Upper lobe of left lung (tissue), 4 donors: ENCODE measurements at regions not wholly inside any gene's neighbourhood (a gene's known extent, or its start where the extent isn't known, plus 50 kb on each side); places are given as distances from the start of the nearest gene placed in this dataset.

ENCODE experiments used
- EP300 ChIP-seq, 4 donors: sonication (generic); formaldehyde crosslinking; IDR thresholded peaks; one replicate each; pipeline ENCODE4 v1.5.1; 2017; ENCODE audit warnings: antibody characterized with exemption in 4 of 4, control low read depth in 2 of 4
- POLR2AphosphoS5 ChIP-seq, 2 donors: sonication (generic); formaldehyde crosslinking; IDR thresholded peaks; one replicate each; pipeline ENCODE4 v1.5.1; 2017; ENCODE audit warnings: antibody characterized with exemption in 2 of 2
- TF ChIP-seq, protein P1 (sequence below), 6 experiments: fragments of 450-650 bp in 4 of 6; fragments of 200-600 bp in 2 of 6; sonication (generic) in 2 of 6; IDR thresholded peaks; one replicate each; pipeline ENCODE4 v1.5.1; 2016 to 2019; ENCODE audit warnings: antibody characterized with exemption in 6 of 6

DNA sequence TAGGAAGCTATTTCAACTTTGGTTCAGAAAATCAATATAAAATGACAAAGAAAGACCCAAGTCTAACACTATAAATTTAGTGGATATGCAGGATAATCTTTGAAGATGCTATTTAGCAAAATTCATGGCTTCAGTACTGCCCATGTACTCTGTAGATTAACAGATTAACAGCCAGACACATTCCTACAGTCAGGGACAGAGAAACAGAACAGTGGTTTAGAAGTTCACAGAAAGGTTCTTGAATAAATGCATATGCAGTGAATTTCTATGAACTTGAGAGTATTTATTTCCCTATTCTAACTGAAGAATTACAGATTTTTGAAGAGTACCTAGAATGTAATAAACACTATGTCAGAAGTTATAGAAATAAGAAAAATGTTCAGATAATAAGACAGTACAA lies 222.8 kb downstream of the KLF12 start:
- TF ChIP-seq EP300 (IDR thresholded peaks at IDR 0.05), result no peak
- no peak for TF ChIP-seq POLR2AphosphoS5 (IDR thresholded peaks at IDR 0.05)
- TF ChIP-seq, protein P1, sequence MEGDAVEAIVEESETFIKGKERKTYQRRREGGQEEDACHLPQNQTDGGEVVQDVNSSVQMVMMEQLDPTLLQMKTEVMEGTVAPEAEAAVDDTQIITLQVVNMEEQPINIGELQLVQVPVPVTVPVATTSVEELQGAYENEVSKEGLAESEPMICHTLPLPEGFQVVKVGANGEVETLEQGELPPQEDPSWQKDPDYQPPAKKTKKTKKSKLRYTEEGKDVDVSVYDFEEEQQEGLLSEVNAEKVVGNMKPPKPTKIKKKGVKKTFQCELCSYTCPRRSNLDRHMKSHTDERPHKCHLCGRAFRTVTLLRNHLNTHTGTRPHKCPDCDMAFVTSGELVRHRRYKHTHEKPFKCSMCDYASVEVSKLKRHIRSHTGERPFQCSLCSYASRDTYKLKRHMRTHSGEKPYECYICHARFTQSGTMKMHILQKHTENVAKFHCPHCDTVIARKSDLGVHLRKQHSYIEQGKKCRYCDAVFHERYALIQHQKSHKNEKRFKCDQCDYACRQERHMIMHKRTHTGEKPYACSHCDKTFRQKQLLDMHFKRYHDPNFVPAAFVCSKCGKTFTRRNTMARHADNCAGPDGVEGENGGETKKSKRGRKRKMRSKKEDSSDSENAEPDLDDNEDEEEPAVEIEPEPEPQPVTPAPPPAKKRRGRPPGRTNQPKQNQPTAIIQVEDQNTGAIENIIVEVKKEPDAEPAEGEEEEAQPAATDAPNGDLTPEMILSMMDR (IDR thresholded peaks at IDR 0.05), result no peak
